ENCODE measurements at regions not wholly inside any gene's neighbourhood (a gene's known extent, or its start where the extent isn't known, plus 50 kb on each side); places are given as distances from the start of the nearest gene placed in this dataset.
"Not testable (repeated sequence)": the region's sequence is repeated elsewhere in the genome, so short reads cannot be mapped to it uniquely, and the experiment has no call there.

DNA sequence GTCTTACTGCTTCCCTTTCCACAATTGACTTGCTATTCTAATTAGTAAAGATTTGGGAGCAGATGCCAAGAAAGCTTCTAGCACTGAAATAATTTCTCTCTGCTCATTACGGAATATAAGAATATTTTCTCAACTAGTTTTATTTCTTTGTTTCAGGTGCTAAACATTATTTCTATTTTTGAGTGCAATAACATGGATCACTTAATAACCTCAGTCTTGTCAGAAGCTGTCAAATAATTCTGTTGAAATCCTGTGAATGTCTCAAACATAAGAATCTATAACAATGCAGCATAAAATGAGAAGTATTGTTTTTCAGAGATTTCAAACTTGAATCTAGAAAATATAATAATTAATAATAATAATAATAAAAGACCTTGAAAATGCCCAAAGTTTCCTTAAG lies 1221.0 kb downstream of the DSC3 start:
- no peak for DNase-seq

DNA sequence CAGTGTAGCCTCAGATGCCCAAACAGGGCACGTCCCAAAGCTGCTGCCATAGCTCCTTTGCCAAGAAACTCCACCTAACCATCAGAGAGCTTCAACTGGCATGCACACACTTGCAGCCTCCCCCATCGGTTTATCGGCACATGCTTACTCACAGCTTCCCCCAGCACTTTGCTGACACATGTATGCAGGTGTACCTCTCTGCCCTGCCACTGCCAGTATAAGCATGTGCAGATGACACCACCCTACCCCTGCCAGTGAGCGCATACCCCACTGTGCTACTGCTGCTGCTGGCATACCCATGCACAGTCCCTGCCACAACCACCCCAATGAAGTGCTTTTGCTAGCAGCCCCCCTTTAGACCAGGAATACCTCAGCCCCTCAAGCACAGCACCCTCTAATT lies 1231.0 kb downstream of the DSC3 start:
- DNase-seq = no peak

DNA sequence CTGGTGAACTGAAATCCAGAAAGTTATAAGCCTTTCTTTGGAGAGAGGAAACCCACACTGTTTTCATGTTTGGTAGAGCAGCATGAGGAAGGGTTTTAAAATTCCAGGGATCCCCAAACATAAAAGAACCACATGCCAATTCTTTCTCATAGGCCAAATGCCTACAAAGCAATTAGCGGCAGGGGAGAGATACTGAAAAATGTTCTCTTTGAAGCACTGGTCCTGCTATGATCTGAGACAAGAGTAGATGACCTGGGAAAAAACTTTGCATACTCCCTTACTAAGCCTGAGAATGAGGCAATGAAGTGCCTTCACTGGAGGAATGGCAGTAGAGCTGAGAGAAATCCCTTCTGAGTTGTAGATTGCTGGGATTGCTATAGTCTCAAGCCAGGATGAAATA lies 1261.7 kb downstream of the DSC3 start:
- no peak for DNase-seq

- DNase-seq = no peak
Observed at GRCh38 chr18:29779096-29779495, 1263.4 kb downstream of the DSC3 start.

DNA sequence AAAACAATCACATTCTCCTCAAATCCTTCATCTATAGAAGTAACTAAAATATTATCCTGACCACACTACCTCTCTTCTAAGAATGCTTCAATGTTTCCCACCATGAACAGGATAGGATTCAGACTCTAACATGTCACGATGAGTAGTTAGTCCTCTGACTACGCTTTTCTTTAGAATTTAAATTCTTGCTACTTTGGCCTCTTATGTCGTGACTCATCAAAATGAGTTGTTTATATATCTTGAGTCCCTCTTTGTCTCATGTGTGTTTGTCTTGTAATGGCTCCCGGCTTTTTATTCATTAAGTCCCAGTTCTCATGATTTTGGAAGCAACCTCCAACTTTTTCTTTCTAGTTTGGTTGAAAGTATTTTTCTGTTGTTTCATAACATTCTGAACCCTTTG lies 1289.2 kb downstream of the DSC3 start:
- no peak for DNase-seq

DNA sequence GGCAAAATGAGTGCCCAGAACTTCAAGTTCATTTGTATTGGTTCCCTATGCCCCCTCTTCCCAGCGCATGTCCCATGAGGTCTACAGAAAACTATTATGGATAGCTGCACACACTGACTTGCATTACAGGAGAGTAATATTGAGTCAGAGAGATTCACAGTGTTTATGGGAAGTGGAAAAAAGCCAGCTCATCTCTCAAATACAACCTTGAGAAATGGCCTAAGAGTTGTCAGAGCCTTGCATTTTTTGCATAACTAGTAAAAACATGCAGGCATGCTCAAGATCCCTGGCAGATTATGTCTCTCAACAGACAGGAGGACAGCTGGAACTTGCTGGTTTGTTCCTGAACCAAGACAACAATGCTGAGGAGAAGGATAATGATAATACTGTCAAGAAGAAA lies 1292.8 kb downstream of the DSC3 start:
- DNase-seq = no peak

DNA sequence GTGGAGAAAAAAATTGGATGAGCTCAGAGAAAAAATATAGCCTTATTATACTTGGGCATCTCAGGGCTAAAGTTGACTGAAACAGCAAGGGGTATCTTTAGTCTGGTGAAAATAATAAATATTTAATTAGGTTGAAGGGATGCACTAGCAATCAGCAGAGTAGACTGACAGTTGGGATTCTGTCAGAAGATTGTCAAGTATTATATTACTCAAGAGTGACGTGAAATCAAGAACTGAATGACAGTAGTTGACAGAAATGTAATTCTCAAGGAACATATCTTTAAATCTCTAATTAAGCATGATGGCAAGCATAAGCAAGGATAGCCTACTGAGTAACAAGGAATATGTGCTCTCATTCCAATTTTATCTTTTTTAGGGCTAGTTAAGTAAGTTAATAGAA lies 1301.1 kb downstream of the DSC3 start:
- no peak for DNase-seq

GRCh38 chr18:29737620-29738019 lies 1304.9 kb downstream of the DSC3 start:
- no peak for DNase-seq

DNA sequence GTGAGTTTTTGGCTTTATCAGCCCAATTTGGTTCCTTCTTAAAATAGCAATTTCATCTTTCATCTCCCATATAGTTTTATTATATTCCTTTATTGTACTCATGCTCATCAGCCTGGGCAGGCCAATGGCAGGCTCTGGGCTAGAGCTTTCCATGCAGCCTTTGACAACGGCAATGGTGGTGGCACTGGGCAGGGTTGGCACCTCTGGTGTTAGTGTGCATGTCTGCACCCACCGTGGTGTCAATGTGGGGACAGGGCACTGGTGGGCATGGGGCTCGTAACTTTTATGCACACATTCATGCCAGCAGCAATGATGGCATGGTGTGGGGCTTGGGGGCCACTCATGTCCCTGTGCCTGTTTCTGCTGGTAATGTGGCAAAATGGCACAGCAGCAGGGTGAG lies 1305.4 kb downstream of the DSC3 start:
- no peak for DNase-seq

DNA sequence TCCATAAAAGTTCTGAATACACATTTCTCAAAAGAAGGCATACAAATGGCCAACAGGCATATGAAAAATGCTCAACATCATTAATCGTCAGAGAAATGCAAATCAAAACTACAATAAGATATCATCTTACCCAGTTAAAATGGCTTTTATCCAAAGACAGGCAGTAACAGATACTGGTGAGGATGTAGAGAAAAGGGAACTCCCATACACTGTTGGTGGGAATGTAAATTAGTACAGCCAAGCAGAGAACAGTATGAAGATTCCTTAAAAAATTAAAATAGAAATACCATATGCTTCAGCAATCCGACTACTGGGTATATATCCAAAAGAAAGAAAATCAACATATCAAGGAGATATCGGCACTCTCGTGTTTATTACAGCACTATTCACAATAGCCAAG lies 1312.5 kb downstream of the DSC3 start:
- DNase-seq = no peak

GRCh38 chr18:29726646-29727045 lies 1315.9 kb downstream of the DSC3 start:
- DNase-seq = no peak

- not testable (repeated sequence) for DNase-seq
Observed at GRCh38 chr18:29723486-29723885, 1319.1 kb downstream of the DSC3 start.

DNA sequence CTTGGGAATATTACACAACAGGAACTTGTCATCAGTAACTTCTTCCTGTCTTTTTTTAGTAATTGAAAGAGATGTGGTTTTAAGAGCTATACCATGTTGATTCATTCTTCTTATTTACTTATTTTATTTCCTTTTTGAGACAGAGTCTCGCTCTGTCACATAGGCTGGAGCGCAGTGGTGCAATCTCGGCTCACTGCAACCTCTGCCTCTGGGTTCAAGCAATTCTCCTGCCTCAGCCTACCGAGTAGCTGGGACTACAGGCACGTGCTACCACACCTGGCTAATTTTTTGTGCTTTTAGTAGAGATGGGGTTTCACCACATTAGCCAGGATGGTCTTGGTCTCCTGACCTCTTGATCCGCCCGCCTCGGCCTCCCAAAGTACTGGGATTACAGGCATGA lies 1326.6 kb downstream of the DSC3 start:
- not testable (repeated sequence) for DNase-seq

DNA sequence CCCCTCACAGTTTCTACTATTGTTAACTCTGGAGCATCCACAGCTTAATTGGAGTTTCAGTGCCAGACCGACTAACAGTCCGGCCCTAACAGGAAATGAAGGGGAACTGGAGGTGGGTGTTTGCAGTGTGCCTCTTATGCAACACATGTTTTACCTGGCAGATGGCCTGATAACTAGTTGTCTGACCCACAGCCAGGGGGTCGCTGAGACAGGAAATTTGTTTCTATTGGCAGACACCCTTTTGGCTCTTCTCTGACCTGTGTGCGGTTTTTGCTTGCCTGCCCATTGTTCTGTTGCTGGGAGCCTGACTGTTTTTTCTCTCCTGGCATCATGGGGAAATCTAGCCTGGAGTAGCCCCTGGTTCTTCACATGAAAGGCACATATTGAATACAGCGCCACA lies 1329.8 kb downstream of the DSC3 start:
- DNase-seq = peak; percentile 6

GRCh38 chr18:29711932-29712331 lies 1330.6 kb downstream of the DSC3 start:
- DNase-seq = peak; percentile 45

DNA sequence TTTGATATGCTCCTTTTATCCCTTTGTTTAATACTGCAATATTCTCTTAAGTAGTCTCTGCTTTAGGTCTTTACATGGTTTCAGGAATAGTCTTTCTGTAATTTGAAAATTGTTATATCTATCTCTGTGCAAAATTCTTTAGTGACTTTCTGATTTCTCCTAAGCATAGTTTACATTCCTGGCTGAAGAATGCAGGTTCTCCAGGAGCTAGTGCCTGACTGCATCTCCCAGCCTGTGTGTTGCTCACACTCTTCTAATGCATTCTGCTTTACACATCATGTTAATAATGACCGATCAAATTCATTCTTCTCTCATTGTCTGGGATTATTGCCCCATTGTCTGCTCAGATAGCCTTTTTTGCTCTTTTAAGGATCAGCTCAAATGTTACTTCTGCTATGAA lies 1349.2 kb downstream of the DSC3 start:
- DNase-seq = no peak

DNA sequence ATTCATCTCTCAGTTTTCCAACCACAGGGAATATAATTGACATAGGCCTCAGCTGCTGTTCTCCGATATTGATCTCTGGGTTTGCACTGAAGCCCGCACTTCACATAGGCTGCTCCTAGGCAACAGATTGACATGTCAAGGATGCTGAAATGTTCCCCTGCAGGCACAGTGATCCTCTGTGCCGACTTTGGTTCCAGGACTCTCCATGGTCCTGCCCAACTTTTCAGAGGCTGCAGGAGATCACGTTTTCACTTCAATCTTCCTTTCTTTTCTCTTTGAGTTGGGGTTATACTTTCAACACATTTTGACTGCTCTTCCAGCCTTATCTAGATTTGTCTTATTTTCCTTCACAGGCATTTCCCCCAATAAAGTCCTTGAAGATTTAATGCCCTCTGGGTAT lies 1361.0 kb downstream of the DSC3 start:
- no peak for DNase-seq

GRCh38 chr18:29664278-29665036 lies 1378.1 kb downstream of the DSC3 start:
- no peak for DNase-seq

GRCh38 chr18:29661924-29662323 lies 1380.6 kb downstream of the DSC3 start:
- DNase-seq = no peak

DNA sequence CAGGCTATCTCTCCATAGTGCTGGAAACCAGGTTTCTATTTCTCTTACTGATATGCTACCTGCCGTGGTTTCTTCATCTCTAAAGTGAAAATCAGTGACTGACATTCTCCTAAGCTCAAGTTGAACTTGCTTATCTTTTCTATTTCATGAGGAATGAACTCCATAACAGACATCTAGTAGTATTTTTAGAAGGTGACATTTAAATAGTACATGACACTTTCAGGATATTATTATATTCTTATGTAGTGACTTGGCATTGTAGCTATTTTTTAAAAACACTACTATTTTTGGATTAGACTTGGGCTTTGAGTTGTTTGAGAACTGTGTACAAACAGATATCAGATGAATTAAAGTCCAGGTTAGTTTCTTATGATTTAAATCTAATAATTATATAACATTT lies 1381.8 kb downstream of the DSC3 start:
- no peak for DNase-seq

DNA sequence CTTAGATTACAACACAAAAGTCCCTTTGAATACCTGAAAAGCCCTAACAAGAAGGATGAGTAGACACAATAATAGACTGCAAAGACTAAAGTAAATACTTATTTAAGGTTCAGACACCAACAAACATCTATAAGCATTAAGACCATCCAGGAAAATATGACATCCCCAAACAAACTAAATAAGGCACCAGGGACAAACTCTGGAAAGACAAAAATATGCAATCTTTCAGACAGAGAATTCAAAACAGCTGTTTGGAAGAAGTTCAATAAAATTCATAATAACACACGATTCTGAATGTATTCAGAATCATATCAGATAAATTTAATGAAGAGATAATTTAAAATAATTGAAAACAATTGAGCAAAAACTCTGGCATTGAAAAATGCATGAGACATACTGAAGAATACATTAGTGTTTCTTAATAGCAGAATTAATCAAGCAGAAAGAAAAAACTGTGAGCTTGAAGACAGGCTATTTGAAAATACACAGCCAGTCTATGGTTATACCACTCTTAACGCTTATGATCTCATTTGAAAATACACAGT lies 1388.8 kb downstream of the DSC3 start:
- no peak for DNase-seq

GRCh38 chr18:29652797-29653196 lies 1389.7 kb downstream of the DSC3 start:
- DNase-seq = no peak

DNA sequence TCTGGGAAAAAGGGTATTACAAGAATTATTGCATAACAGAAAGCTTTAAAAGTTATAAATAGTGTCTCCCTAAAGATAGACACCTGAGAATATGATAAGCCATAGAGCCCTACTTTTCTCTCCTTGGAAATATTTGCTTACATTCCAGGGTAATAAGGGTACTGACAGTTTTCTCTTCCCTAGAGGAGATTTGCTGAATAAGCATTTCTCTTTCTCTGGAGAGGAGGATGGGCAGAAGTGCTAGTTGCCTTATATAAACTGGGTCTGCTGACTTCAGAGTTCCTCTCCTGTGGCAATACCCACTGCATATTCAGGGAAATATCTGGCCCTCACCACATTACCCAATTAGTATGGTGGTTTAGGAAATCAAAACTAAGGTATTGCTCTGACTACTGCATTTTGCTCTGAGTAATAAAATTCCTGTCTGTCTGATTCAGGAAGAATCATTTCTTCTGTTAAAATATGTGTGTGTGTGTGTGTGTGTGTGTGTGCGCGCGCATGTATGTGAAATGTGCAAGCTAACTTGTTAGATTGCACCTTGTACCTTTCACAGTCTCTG lies 1391.3 kb downstream of the DSC3 start:
- DNase-seq = no peak

DNA sequence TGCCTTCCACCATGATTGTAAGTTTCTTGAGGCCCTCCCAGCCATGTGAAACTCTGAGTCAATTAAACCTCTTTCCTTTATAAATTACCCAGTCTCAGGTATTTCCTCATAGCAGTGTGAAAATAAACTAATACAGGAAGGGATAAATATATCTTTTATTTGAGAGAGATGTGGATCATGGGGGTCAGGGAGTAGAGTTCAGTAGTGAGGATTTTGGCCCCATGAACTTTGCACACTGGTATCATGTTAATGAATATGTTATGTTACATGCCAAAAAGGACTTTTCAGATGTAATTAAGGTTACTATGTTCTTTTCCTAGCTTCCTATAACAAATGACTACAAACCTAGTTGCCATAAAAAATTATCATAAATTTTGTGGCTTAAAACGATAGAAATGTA lies 1393.7 kb downstream of the DSC3 start:
- DNase-seq = no peak

- no peak for DNase-seq
Observed at GRCh38 chr18:29647700-29648099, 1394.8 kb downstream of the DSC3 start.
